Sigmoid colon (tissue), 3 donors: ENCODE measurements at regions not wholly inside any gene's neighbourhood (a gene's known extent, or its start where the extent isn't known, plus 50 kb on each side); places are given as distances from the start of the nearest gene placed in this dataset.

Experiments used
- POLR2A ChIP-seq, 2 donors: fragments of 450-650 bp; IDR thresholded peaks; one replicate each; pipeline ENCODE4 v1.6.1; 2016; ENCODE audit warnings: antibody characterized with exemption in 2 of 2, mild to moderate bottlenecking in 2 of 2, moderate library complexity in 2 of 2
- TF ChIP-seq, protein P1 (sequence below), 4 experiments: fragments of 450-650 bp in 3 of 4; fragments of 200-600 bp in 1 of 4; IDR thresholded peaks; one replicate each; pipeline ENCODE4 v1.5.1; 2016 to 2019; ENCODE audit warnings: antibody characterized with exemption in 4 of 4, mild to moderate bottlenecking in 3 of 4, moderate library complexity in 2 of 4

GRCh38 chr3:166829896-166830295, 550.2 kb downstream of the ZBBX start:
- TF ChIP-seq POLR2A (IDR thresholded peaks at IDR 0.05), result no peak
- TF ChIP-seq, protein P1, sequence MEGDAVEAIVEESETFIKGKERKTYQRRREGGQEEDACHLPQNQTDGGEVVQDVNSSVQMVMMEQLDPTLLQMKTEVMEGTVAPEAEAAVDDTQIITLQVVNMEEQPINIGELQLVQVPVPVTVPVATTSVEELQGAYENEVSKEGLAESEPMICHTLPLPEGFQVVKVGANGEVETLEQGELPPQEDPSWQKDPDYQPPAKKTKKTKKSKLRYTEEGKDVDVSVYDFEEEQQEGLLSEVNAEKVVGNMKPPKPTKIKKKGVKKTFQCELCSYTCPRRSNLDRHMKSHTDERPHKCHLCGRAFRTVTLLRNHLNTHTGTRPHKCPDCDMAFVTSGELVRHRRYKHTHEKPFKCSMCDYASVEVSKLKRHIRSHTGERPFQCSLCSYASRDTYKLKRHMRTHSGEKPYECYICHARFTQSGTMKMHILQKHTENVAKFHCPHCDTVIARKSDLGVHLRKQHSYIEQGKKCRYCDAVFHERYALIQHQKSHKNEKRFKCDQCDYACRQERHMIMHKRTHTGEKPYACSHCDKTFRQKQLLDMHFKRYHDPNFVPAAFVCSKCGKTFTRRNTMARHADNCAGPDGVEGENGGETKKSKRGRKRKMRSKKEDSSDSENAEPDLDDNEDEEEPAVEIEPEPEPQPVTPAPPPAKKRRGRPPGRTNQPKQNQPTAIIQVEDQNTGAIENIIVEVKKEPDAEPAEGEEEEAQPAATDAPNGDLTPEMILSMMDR (IDR thresholded peaks at IDR 0.05), result no peak
